GM12801 (cell line): ENCODE measurements at regions not wholly inside any gene's neighbourhood (a gene's known extent, or its start where the extent isn't known, plus 50 kb on each side); places are given as distances from the start of the nearest gene placed in this dataset.

ENCODE experiments used
- TF ChIP-seq, protein P1 (sequence below): IDR thresholded peaks from one replicate; pipeline ENCODE4 v1.5.1; 2011; ENCODE audit warnings: control low read depth; ENCODE audit not compliant: insufficient read length; ENCODE audit errors: extremely low read depth

DNA sequence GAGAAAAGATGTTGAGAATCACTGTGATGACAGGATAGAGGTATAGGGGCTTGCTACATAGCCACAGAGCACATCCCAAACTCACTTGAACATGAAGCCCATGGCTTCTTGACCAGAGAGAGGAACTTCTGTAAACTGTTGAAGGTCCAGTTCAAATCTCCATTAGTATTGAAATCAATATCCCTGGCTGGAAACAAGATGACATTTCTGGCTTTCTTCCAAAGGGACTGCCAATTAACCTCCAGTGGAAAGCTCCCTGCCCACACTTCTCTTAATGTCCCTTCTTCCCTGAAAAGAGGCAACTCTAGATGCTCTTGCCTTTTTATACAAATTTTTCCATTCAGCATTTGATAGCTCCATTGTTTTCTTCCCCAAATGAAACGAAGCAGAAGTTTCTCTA is 612.1 kb downstream of the EBF1 start:
- TF ChIP-seq, protein P1, sequence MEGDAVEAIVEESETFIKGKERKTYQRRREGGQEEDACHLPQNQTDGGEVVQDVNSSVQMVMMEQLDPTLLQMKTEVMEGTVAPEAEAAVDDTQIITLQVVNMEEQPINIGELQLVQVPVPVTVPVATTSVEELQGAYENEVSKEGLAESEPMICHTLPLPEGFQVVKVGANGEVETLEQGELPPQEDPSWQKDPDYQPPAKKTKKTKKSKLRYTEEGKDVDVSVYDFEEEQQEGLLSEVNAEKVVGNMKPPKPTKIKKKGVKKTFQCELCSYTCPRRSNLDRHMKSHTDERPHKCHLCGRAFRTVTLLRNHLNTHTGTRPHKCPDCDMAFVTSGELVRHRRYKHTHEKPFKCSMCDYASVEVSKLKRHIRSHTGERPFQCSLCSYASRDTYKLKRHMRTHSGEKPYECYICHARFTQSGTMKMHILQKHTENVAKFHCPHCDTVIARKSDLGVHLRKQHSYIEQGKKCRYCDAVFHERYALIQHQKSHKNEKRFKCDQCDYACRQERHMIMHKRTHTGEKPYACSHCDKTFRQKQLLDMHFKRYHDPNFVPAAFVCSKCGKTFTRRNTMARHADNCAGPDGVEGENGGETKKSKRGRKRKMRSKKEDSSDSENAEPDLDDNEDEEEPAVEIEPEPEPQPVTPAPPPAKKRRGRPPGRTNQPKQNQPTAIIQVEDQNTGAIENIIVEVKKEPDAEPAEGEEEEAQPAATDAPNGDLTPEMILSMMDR, result no peak

DNA sequence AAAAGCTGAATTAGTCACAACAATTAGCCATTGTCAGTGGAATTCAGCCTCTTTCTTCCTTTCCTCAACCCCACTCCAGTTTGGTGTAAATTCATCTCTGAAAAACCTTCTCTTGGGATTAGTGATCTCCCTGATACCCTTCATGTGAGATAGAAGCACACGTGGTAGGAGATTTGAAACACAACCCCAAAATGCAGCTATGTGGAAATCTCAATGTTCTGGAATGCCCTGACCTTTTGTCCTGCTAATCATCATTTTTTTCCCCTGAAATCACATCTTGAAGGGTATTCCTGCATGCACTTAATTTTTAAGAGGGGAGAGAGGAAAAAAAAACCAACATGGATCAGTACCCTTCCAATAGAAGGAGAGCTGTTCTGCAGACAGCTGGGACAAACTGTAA is 612.6 kb downstream of the EBF1 start:
- TF ChIP-seq, protein P1, result no peak

DNA sequence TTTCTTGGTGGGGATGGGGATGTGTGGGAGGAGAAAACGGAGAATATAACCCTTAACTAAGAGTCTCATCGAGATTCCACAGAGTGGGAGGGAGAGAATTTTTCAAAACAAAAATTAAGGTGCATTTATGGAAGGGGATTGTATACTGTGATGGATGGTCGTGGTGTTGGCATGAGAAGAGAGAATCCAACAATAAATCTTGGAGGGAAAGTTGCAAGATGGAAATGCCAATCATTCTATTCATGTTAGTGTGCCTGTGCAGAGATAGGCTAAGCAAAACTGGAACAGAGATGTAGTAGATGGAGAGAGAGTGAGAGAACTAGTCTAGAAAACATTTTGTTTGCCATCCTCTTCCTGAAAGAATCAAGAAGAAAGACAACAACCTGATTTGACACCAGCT is 613.1 kb downstream of the EBF1 start:
- TF ChIP-seq, protein P1, result no peak

DNA sequence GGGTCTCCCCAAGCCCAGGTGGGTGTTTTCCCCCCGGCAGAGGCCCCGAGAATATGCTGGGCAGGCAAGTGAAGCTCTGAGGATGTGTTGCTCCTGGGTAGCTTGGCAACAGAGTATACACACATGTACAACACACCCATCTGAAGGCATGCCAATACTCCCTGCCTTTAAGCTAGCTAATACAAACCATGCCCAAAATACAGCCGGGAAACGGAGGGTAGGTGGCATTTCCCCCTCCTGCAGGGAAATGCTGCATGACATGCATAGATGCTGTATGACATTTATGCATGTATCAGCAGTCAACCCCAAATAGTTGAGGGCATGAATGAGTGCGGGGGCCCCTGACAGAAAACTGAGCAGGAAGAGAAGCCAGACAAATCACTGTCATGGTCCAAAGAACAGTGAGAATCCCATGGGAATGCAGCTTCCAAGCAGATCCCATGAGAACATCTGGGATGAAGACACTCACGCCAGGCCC is 614.1 kb downstream of the EBF1 start:
- TF ChIP-seq, protein P1, result no peak

DNA sequence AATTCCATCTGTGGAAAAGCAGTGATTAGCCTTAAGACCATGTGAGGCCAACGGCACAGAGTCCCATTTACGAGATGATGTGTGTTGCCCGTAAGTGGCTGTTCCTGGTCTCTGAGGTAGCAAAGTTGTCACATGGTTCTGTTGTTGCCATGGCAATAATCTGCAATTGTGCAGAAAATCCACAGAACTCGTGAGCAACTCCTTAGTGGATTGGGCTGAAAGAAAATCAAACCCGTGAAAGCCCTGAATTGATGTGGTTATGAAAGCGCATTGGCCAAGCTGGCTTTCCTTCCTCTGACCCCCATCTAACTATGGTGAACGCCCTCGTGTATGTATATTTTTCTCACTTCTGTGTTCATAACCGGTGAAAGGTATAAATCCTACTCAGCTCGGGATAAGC is 614.7 kb downstream of the EBF1 start:
- TF ChIP-seq, protein P1, result no peak

DNA sequence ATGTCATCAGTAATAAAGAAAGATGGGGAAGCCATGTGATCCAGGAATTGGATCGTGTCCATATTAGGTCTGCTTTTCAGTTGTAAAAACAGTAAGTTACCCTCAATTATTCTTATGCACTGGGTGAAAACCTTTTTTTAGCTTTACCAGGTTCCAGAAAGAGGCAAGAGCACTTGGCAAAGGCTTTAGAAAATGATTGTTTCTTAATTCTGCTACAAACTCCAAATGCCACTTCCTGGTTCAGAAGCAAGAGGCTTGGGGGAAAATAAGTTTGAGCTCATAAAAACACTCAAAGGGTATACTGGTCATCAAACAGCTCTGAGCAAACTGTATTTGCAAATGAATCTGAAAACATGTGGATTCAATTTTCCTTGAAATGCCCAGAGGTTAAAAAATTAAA is 615.6 kb downstream of the EBF1 start:
- TF ChIP-seq, protein P1, result no peak

DNA sequence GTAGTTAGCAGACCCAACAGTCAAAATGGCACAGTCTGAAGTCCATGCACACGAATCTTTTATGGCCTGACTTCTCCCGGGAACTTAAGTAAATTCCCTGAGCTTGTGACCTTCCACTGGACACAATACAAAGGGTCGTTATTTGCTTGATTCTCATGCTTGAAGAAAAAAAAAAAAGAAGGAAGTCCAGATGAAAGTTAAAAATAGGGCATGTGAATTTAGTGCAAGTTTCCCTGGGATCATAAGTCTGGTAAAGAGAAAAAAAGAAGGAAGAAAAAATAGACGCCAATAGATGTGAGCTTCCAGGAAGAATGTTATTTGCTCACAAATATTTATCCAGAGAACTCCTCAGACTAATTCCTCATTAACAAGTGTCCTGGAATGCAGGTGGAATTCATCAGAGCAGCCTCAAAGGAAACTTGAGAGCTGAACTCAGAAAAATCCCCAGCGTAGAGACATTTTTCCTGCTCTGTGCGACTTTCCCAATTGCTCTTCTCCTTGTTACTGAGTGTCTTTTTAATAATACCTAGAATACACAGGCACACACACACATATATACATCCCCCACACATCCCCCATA is 616.3 kb downstream of the EBF1 start:
- TF ChIP-seq, protein P1, result no peak

DNA sequence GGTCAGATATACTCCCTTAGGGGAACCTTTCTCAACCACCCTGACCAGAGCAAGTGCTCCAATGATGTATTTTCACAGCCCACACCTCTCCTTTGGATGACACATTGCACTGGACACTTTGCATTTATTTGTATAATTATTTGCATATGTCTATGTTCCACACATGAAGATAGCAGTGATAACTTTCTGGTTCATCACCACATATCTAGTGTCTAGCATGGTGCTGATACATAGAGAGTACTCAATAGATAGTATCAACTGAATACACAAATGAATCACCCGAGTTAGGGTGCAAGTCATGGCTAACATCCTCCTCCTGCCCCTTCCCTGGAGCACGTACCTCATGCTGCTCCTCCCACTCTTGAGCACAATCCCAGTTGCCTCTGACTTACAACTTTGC is 617.6 kb downstream of the EBF1 start:
- TF ChIP-seq, protein P1, result no peak
